AG09309 (cell line): ENCODE measurements at regions not wholly inside any gene's neighbourhood (a gene's known extent, or its start where the extent isn't known, plus 50 kb on each side); places are given as distances from the start of the nearest gene placed in this dataset.
"Not testable (repeated sequence)": the region's sequence is repeated elsewhere in the genome, so short reads cannot be mapped to it uniquely, and the experiment has no call there.

Source experiments
- DNase-seq: peaks from one replicate; pipeline ENCODE4 v3.0.0-alpha.2; 2010; ENCODE audit warnings: low read depth
- H3K4me3 ChIP-seq: 2 replicates; pipeline ENCODE4 v1.5.1; 2011; ENCODE audit warnings: mild to moderate bottlenecking, low read depth, low read length, moderate library complexity; ENCODE audit not compliant: control insufficient read depth
- TF ChIP-seq, protein P1 (sequence below): IDR thresholded peaks from 2 replicates; pipeline ENCODE4 v1.5.1; 2011; ENCODE audit warnings: mild to moderate bottlenecking, low read depth, low read length, inconsistent platforms; ENCODE audit not compliant: insufficient read depth, control insufficient read depth; ENCODE audit errors: missing control alignments

DNA sequence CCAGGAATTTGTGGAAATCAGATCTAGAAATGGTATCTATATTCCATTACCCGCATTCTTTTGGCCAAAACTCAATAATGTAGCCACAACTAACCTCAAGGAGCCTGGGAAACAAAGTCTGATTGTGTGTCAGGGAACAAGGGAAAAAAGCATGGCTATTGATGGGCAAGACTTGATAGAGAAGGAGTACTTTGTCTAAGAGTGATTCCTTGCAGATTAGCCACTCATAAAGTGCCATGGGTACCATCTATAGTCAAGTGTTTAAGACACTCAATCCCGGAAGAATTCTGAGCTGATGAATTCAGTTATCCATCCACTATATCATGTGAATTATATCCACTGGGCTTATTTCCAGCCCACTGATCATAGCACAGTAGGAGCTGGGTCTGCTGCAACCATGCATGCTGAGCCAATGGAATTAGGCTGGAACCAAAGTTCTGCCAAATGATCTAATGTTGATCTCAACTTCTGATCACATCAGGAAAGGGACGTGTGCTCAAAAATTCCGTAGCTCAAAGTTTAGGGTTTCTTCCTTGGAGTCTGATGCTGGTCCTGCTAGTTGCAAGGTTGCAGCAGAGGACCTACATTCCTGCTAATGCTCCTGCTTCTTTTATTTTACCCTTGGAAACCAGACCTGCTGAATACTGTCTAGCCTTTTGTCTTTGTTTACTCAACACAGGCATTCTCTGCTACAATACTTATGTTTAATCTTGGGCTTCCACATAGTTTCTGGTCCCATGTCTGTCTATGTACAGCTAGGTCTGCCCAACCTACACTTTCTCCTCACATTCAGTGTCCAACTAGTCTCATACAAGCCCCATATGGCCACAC is 629.7 kb downstream of the IRS1 start:
- TF ChIP-seq, protein P1, sequence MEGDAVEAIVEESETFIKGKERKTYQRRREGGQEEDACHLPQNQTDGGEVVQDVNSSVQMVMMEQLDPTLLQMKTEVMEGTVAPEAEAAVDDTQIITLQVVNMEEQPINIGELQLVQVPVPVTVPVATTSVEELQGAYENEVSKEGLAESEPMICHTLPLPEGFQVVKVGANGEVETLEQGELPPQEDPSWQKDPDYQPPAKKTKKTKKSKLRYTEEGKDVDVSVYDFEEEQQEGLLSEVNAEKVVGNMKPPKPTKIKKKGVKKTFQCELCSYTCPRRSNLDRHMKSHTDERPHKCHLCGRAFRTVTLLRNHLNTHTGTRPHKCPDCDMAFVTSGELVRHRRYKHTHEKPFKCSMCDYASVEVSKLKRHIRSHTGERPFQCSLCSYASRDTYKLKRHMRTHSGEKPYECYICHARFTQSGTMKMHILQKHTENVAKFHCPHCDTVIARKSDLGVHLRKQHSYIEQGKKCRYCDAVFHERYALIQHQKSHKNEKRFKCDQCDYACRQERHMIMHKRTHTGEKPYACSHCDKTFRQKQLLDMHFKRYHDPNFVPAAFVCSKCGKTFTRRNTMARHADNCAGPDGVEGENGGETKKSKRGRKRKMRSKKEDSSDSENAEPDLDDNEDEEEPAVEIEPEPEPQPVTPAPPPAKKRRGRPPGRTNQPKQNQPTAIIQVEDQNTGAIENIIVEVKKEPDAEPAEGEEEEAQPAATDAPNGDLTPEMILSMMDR, result no peak
- no peak for DNase-seq
- no peak overlapping the region for H3K4me3 ChIP-seq

GRCh38 chr2:226168496-226169160 is 631.0 kb downstream of the IRS1 start:
- TF ChIP-seq, protein P1, result no peak
- DNase-seq, result no peak
- H3K4me3 ChIP-seq, result no peak overlapping the region

- TF ChIP-seq, protein P1, result no peak
Observed at GRCh38 chr2:226164512-226164911, 635.1 kb downstream of the IRS1 start.

DNA sequence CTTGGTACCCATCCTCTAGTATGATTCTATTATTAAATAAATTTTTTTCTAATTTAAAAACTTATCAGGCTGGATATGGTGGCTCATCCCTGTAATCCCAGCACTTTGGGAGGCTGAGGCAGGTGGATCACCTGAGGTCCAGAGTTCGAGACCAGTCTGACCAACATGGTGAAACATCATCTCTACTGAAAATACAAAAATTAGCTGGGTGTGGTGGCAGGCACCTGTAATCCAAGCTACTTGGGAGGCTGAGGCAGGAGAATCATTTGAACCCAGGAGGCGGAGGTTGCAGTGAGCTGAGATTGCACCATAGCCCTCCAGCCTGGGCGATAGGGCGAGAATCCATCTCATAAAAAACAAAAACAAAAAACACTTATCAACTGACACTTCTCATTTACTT is 639.0 kb downstream of the IRS1 start:
- H3K4me3 ChIP-seq, DNase-seq: not testable (repeated sequence)

More at GRCh38 chr2:226164512-226164911, 635.1 kb downstream of the IRS1 start:
- no peak overlapping the region for H3K4me3 ChIP-seq
- no peak for DNase-seq

GRCh38 chr2:226159875-226160479 is 639.6 kb downstream of the IRS1 start:
- no peak overlapping the region for H3K4me3 ChIP-seq
- no peak for DNase-seq
- TF ChIP-seq, protein P1, result no peak

GRCh38 chr2:226158940-226159339 is 640.7 kb downstream of the IRS1 start:
- DNase-seq, result no peak
- TF ChIP-seq, protein P1, result no peak

DNA sequence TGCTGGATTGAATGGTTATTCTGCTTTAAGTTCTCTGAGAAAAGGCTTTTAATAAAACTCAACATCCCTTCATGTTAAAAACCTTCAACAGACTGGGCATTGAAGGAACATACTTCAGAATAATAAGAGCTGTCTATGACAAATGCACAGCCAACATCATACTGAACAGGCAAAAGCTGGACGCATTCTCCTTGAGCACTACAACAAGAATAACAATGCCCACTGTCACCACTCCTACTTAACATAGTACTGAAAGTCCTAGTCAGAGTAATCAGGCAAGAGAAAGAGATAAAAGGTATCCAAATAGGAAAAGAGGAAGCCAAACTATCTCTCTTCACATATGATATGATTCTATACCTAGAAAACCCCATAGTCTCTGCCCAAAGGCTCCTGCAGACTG is 641.4 kb downstream of the IRS1 start:
- no peak for DNase-seq
- no peak overlapping the region for H3K4me3 ChIP-seq
- TF ChIP-seq, protein P1, result no peak

More at GRCh38 chr2:226158940-226159339, 640.7 kb downstream of the IRS1 start:
- no peak overlapping the region for H3K4me3 ChIP-seq
